ENCODE measurements at regions not wholly inside any gene's neighbourhood (a gene's known extent, or its start where the extent isn't known, plus 50 kb on each side); places are given as distances from the start of the nearest gene placed in this dataset.

- no peak overlapping the region for H3K27ac ChIP-seq (ENCODE audit: low read depth, low read length)
- peaks cover 9% of the 10 kb centered on the region for H3K27me3 ChIP-seq (ENCODE audit: insufficient read depth, low read length)
- H3K4me3 ChIP-seq (ENCODE audit: insufficient read depth, low read depth, low read length): no peak overlapping the region
- H3K4me1 ChIP-seq (ENCODE audit: insufficient read depth, low read length): no peaks in the 10 kb centered on the region
- no peak for DNase-seq (ENCODE audit: low read depth)
- H3K9ac ChIP-seq (ENCODE audit: low read length): no peak overlapping the region
- no peak for TF ChIP-seq EZH2 (IDR thresholded peaks at IDR 0.05; ENCODE audit: insufficient read depth, low read length)
- TF ChIP-seq, protein P1, sequence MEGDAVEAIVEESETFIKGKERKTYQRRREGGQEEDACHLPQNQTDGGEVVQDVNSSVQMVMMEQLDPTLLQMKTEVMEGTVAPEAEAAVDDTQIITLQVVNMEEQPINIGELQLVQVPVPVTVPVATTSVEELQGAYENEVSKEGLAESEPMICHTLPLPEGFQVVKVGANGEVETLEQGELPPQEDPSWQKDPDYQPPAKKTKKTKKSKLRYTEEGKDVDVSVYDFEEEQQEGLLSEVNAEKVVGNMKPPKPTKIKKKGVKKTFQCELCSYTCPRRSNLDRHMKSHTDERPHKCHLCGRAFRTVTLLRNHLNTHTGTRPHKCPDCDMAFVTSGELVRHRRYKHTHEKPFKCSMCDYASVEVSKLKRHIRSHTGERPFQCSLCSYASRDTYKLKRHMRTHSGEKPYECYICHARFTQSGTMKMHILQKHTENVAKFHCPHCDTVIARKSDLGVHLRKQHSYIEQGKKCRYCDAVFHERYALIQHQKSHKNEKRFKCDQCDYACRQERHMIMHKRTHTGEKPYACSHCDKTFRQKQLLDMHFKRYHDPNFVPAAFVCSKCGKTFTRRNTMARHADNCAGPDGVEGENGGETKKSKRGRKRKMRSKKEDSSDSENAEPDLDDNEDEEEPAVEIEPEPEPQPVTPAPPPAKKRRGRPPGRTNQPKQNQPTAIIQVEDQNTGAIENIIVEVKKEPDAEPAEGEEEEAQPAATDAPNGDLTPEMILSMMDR (IDR thresholded peaks at IDR 0.05; ENCODE audit: insufficient read depth, low read depth, low read length): no peak
- H3K79me2 ChIP-seq (ENCODE audit: insufficient read depth, low read length): no peaks in the 10 kb centered on the region
- Mint-ChIP-seq H3K9me3 (ENCODE audit: unreplicated experiment) (no peaks in the 10 kb centered on the region), H3K4me1 (ENCODE audit: low read depth, unreplicated experiment) (peaks cover 11% of the 10 kb centered on the region), H3K27me3 (ENCODE audit: low read depth, unreplicated experiment) (peaks cover 11% of the 10 kb centered on the region), H3K4me3 (ENCODE audit: unreplicated experiment) (no peak overlapping the region), H3K27ac (ENCODE audit: unreplicated experiment) (no peak overlapping the region), H3K36me3 (ENCODE audit: low read depth, unreplicated experiment) (no peaks in the 10 kb centered on the region)
- no peaks in the 10 kb centered on the region for H4K20me1 ChIP-seq (ENCODE audit: insufficient read depth, low read length)
- no peak overlapping the region for H2AFZ ChIP-seq (ENCODE audit: low read depth, low read length)
- H3K36me3 ChIP-seq (ENCODE audit: insufficient read depth, low read length): no peaks in the 10 kb centered on the region
- FAIRE-seq: no peak
- no peak overlapping the region for H3K4me2 ChIP-seq (ENCODE audit: low read length)
- no peaks in the 10 kb centered on the region for H3K9me3 ChIP-seq (ENCODE audit: insufficient read depth, low read depth, low read length)
Measured at GRCh38 chr22:27535452-27535851, 266.1 kb downstream of the MN1 start.

DNA sequence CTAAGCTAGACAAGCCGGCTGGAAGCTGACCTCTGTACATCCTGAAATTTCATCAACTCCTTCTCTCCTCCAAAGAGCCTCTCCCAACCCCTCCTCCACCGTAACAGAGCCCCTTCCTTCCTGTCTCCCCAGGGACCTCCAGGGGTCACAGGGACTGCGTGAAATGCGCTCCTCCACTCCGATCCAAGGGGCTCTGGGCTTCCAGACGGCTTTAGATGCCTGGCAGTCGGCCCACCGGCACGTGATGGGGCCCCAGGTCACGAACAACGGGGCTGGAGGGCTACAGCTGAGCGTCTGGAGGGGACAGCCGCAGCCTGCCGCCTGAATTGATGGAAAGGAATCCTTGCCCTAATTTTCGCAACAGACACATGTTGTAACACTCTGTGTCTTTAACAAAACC is 264.1 kb downstream of the MN1 start:
- Mint-ChIP-seq H3K36me3 (ENCODE audit: low read depth, unreplicated experiment) (peaks cover 3% of the 10 kb centered on the region), H3K4me3 (ENCODE audit: unreplicated experiment) (no peak overlapping the region), H3K27ac (ENCODE audit: unreplicated experiment) (no peak overlapping the region), H3K9me3 (ENCODE audit: unreplicated experiment) (peaks cover 5% of the 10 kb centered on the region), H3K4me1 (ENCODE audit: low read depth, unreplicated experiment) (peaks cover 4% of the 10 kb centered on the region), H3K27me3 (ENCODE audit: low read depth, unreplicated experiment) (peaks cover 24% of the 10 kb centered on the region)
- no peak overlapping the region for H3K27ac ChIP-seq (ENCODE audit: low read depth, low read length)
- TF ChIP-seq, protein P1 (IDR thresholded peaks at IDR 0.05; ENCODE audit: insufficient read depth, low read depth, low read length): no peak
- TF ChIP-seq EZH2 (IDR thresholded peaks at IDR 0.05; ENCODE audit: insufficient read depth, low read length): no peak
- no peaks in the 10 kb centered on the region for H3K9me3 ChIP-seq (ENCODE audit: insufficient read depth, low read depth, low read length)
- H3K36me3 ChIP-seq (ENCODE audit: insufficient read depth, low read length): no peaks in the 10 kb centered on the region
- no peak overlapping the region for H3K9ac ChIP-seq (ENCODE audit: low read length)
- H3K4me3 ChIP-seq (ENCODE audit: insufficient read depth, low read depth, low read length): no peak overlapping the region
- FAIRE-seq: no peak
- no peak overlapping the region for H3K4me2 ChIP-seq (ENCODE audit: low read length)
- H3K79me2 ChIP-seq (ENCODE audit: insufficient read depth, low read length): no peaks in the 10 kb centered on the region
- no peaks in the 10 kb centered on the region for H3K4me1 ChIP-seq (ENCODE audit: insufficient read depth, low read length)
- DNase-seq (ENCODE audit: low read depth): no peak
- peaks cover 20% of the 10 kb centered on the region for H3K27me3 ChIP-seq (ENCODE audit: insufficient read depth, low read length)
- no peaks in the 10 kb centered on the region for H4K20me1 ChIP-seq (ENCODE audit: insufficient read depth, low read length)
- H2AFZ ChIP-seq (ENCODE audit: low read depth, low read length): no peak overlapping the region

GRCh38 chr22:27538666-27539065 is 262.9 kb downstream of the MN1 start:
- no peak for FAIRE-seq
- H3K4me3 Mint-ChIP-seq (ENCODE audit: unreplicated experiment): no peak overlapping the region
- no peaks in the 10 kb centered on the region for H3K4me1 ChIP-seq (ENCODE audit: insufficient read depth, low read length)
- peaks cover 5% of the 10 kb centered on the region for H3K9me3 Mint-ChIP-seq (ENCODE audit: unreplicated experiment)
- no peak overlapping the region for H3K27ac Mint-ChIP-seq (ENCODE audit: unreplicated experiment)
- H3K79me2 ChIP-seq (ENCODE audit: insufficient read depth, low read length): no peaks in the 10 kb centered on the region
- H2AFZ ChIP-seq (ENCODE audit: low read depth, low read length): no peak overlapping the region
- no peaks in the 10 kb centered on the region for H4K20me1 ChIP-seq (ENCODE audit: insufficient read depth, low read length)
- H3K27ac ChIP-seq (ENCODE audit: low read depth, low read length): no peak overlapping the region
- H3K27me3 Mint-ChIP-seq (ENCODE audit: low read depth, unreplicated experiment): peaks cover 29% of the 10 kb centered on the region
- peaks cover 20% of the 10 kb centered on the region for H3K27me3 ChIP-seq (ENCODE audit: insufficient read depth, low read length)
- peaks cover 3% of the 10 kb centered on the region for H3K36me3 Mint-ChIP-seq (ENCODE audit: low read depth, unreplicated experiment)
- H3K9ac ChIP-seq (ENCODE audit: low read length): no peak overlapping the region
- H3K4me1 Mint-ChIP-seq (ENCODE audit: low read depth, unreplicated experiment): peaks cover 4% of the 10 kb centered on the region
- H3K36me3 ChIP-seq (ENCODE audit: insufficient read depth, low read length): no peaks in the 10 kb centered on the region
- no peaks in the 10 kb centered on the region for H3K9me3 ChIP-seq (ENCODE audit: insufficient read depth, low read depth, low read length)
- no peak for TF ChIP-seq EZH2 (IDR thresholded peaks at IDR 0.05; ENCODE audit: insufficient read depth, low read length)
- TF ChIP-seq, protein P1 (IDR thresholded peaks at IDR 0.05; ENCODE audit: insufficient read depth, low read depth, low read length): no peak
- DNase-seq (ENCODE audit: low read depth): no peak
- no peak overlapping the region for H3K4me3 ChIP-seq (ENCODE audit: insufficient read depth, low read depth, low read length)
- no peak overlapping the region for H3K4me2 ChIP-seq (ENCODE audit: low read length)

Data from astrocyte (in vitro differentiated cells and primary cell).